ENCODE measurements at regions not wholly inside any gene's neighbourhood (a gene's known extent, or its start where the extent isn't known, plus 50 kb on each side); places are given as distances from the start of the nearest gene placed in this dataset.

GRCh38 chr10:64182671-64183070, 661.5 kb downstream of the REEP3 start:
- no peak for TF ChIP-seq POLR2A (IDR thresholded peaks at IDR 0.05; ENCODE audit: low read depth, low read length)
- TF ChIP-seq TAF1 (IDR thresholded peaks at IDR 0.05; ENCODE audit: borderline replicate concordance, low read depth, low read length) = no peak

Measured in GM12892 (cell line).